Neural cell (in vitro differentiated cells): ENCODE measurements at regions not wholly inside any gene's neighbourhood (a gene's known extent, or its start where the extent isn't known, plus 50 kb on each side); places are given as distances from the start of the nearest gene placed in this dataset.

ENCODE experiments used
- H2AFZ ChIP-seq: fragments of 200-600, 300-800 bp; sonication (generic), shearing (Covaris generic); 2 replicates; pipeline ENCODE4 v1.6.0; 2014; ENCODE audit warnings: low read depth, mild to moderate bottlenecking, antibody characterized with exemption, low read length, moderate library complexity
- H3F3A ChIP-seq: fragments of 200-600 bp; shearing (Covaris generic); 2 replicates; pipeline ENCODE4 v1.6.1; 2016; ENCODE audit warnings: mild to moderate bottlenecking, moderate library complexity, mixed read lengths, antibody characterized with exemption, low read length; ENCODE audit not compliant: insufficient read depth, poor library complexity, severe bottlenecking
- H3K27ac ChIP-seq: fragments of 200-600, 300-800 bp; sonication (generic), shearing (Covaris generic); 2 replicates; pipeline ENCODE4 v1.5.1; 2014; ENCODE audit warnings: mild to moderate bottlenecking, low read length, moderate library complexity
- H3K27me3 ChIP-seq: fragments of 300-800, 200-600 bp; sonication (generic), shearing (Covaris generic); 2 replicates; pipeline ENCODE4 v1.6.0; 2014; ENCODE audit warnings: mild to moderate bottlenecking, low read depth, low read length, moderate library complexity; ENCODE audit not compliant: insufficient read depth
- H3K36me3 ChIP-seq: fragments of 300-800, 200-600 bp; sonication (generic), shearing (Covaris generic); 2 replicates; pipeline ENCODE4 v1.5.1; 2014; ENCODE audit warnings: mild to moderate bottlenecking, antibody characterized with exemption, low read length, moderate library complexity; ENCODE audit not compliant: insufficient read depth
- H3K4me2 ChIP-seq: fragments of 300-800, 200-600 bp; sonication (generic), shearing (Covaris generic); 2 replicates; pipeline ENCODE4 v1.6.0; 2014; ENCODE audit warnings: mild to moderate bottlenecking, low read length
- H3K4me3 ChIP-seq: fragments of 300-800, 200-600 bp; sonication (generic), shearing (Covaris generic); 2 replicates; pipeline ENCODE4 v1.5.1; 2014; ENCODE audit warnings: mild to moderate bottlenecking, low read length, moderate library complexity
- H3K79me2 ChIP-seq: fragments of 200-600 bp; shearing (Covaris generic); replicated peaks from 2 replicates; pipeline ENCODE4 v1.6.0; 2014; ENCODE audit warnings: mild to moderate bottlenecking, low read length, moderate library complexity; ENCODE audit not compliant: insufficient read depth
- H3K9ac ChIP-seq: fragments of 300-800, 200-600 bp; sonication (generic), shearing (Covaris generic); 2 replicates; pipeline ENCODE4 v1.6.1; 2016; ENCODE audit warnings: mild to moderate bottlenecking, low read length, mixed read lengths
- H3K9me2 ChIP-seq: fragments of 200-600 bp; shearing (Covaris generic); 2 replicates; pipeline ENCODE4 v1.6.1; 2016; ENCODE audit warnings: mild to moderate bottlenecking, low read length, mixed read lengths; ENCODE audit not compliant: insufficient read depth
- H3K9me3 ChIP-seq: fragments of 200-600, 300-800 bp; sonication (generic), shearing (Covaris generic); 2 replicates; pipeline ENCODE4 v1.6.1; 2016; ENCODE audit warnings: mild to moderate bottlenecking, mixed run types, low read length, moderate library complexity, mixed read lengths
- H4K20me1 ChIP-seq: fragments of 200-600 bp; shearing (Covaris generic); 2 replicates; pipeline ENCODE4 v1.6.1; 2016; ENCODE audit warnings: mild to moderate bottlenecking, mixed run types; ENCODE audit not compliant: insufficient read depth
- EP300 ChIP-seq: fragments of 450-650 bp; conservative IDR thresholded peaks from 2 replicates; pipeline ENCODE4 v1.6.1; 2014; ENCODE audit warnings: antibody characterized with exemption, mild to moderate bottlenecking, moderate library complexity; ENCODE audit not compliant: poor library complexity, severe bottlenecking
- EZH2 ChIP-seq: fragments of 200-600, 300-800 bp; shearing (Covaris generic), sonication (generic); IDR thresholded peaks from 2 replicates; pipeline ENCODE4 v1.6.1; 2014; ENCODE audit warnings: antibody characterized with exemption, low read length, borderline replicate concordance, mild to moderate bottlenecking; ENCODE audit not compliant: insufficient read depth, poor library complexity, severe bottlenecking
- MXI1 ChIP-seq: fragments of 450-650 bp; conservative IDR thresholded peaks from 2 replicates; pipeline ENCODE4 v1.6.1; 2014; ENCODE audit warnings: antibody characterized with exemption, mild to moderate bottlenecking; ENCODE audit not compliant: poor library complexity, severe bottlenecking
- POLR2AphosphoS5 ChIP-seq: IDR thresholded peaks from 2 replicates; pipeline ENCODE4 v1.6.1; 2012
- RAD21 ChIP-seq: fragments of 450-650 bp; conservative IDR thresholded peaks from 2 replicates; pipeline ENCODE4 v1.6.1; 2014; ENCODE audit warnings: antibody characterized with exemption, mild to moderate bottlenecking, moderate library complexity
- SMC3 ChIP-seq: fragments of 450-650 bp; conservative IDR thresholded peaks from 2 replicates; pipeline ENCODE4 v1.6.1; 2014; ENCODE audit warnings: antibody characterized with exemption, mild to moderate bottlenecking, moderate library complexity; ENCODE audit not compliant: poor library complexity
- TAF1 ChIP-seq: IDR thresholded peaks from 2 replicates; pipeline ENCODE4 v1.6.1; 2012; ENCODE audit warnings: low read depth
- TF ChIP-seq, protein P1 (sequence below): fragments of 450-650 bp; IDR thresholded peaks from 2 replicates; pipeline ENCODE4 v1.5.1; 2014; ENCODE audit warnings: antibody characterized with exemption, mild to moderate bottlenecking, moderate library complexity; ENCODE audit not compliant: poor library complexity, severe bottlenecking
- TF ChIP-seq, protein P2 (sequence below): IDR thresholded peaks from 2 replicates; pipeline ENCODE4 v1.6.1; 2012; ENCODE audit warnings: borderline replicate concordance

DNA sequence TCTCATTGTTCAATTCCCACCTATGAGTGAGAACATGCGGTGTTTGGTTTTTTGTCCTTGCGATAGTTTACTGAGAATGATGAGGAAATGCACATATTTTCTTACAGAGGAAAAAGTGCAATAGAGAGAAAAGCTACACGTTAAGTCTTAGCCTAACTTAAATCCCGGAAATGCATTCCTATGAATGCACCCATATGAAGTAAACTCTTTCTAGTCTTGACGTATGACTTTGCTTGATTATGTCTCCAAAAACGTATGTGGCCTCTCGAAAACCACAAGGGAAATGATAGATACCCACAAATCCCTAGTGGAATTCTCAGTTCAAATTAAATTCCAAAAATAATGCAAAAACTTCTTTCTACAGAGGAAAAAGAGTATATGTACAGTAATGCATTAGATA, 90.7 kb upstream of the SASH1 start:
- Histone ChIP-seq H3K27me3 (no peaks in the 10 kb centered on the region), H3F3A (peaks cover 9% of the 10 kb centered on the region), H3K9ac (no peak overlapping the region), H3K4me2 (no peak overlapping the region), H3K4me3 (no peak overlapping the region), H3K36me3 (no peaks in the 10 kb centered on the region), H3K9me2 (no peaks in the 10 kb centered on the region), H4K20me1 (no peaks in the 10 kb centered on the region), H3K9me3 (no peaks in the 10 kb centered on the region), H3K27ac (no peak overlapping the region), H2AFZ (no peak overlapping the region), H3K79me2 (no peaks in the 10 kb centered on the region)
- TF ChIP-seq POLR2AphosphoS5 (no peak), TAF1 (no peak), RAD21 (no peak), EZH2 (no peak), EP300 (no peak), SMC3 (no peak), MXI1 (no peak)
- TF ChIP-seq, protein P1, sequence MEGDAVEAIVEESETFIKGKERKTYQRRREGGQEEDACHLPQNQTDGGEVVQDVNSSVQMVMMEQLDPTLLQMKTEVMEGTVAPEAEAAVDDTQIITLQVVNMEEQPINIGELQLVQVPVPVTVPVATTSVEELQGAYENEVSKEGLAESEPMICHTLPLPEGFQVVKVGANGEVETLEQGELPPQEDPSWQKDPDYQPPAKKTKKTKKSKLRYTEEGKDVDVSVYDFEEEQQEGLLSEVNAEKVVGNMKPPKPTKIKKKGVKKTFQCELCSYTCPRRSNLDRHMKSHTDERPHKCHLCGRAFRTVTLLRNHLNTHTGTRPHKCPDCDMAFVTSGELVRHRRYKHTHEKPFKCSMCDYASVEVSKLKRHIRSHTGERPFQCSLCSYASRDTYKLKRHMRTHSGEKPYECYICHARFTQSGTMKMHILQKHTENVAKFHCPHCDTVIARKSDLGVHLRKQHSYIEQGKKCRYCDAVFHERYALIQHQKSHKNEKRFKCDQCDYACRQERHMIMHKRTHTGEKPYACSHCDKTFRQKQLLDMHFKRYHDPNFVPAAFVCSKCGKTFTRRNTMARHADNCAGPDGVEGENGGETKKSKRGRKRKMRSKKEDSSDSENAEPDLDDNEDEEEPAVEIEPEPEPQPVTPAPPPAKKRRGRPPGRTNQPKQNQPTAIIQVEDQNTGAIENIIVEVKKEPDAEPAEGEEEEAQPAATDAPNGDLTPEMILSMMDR: no peak
- TF ChIP-seq, protein P2, sequence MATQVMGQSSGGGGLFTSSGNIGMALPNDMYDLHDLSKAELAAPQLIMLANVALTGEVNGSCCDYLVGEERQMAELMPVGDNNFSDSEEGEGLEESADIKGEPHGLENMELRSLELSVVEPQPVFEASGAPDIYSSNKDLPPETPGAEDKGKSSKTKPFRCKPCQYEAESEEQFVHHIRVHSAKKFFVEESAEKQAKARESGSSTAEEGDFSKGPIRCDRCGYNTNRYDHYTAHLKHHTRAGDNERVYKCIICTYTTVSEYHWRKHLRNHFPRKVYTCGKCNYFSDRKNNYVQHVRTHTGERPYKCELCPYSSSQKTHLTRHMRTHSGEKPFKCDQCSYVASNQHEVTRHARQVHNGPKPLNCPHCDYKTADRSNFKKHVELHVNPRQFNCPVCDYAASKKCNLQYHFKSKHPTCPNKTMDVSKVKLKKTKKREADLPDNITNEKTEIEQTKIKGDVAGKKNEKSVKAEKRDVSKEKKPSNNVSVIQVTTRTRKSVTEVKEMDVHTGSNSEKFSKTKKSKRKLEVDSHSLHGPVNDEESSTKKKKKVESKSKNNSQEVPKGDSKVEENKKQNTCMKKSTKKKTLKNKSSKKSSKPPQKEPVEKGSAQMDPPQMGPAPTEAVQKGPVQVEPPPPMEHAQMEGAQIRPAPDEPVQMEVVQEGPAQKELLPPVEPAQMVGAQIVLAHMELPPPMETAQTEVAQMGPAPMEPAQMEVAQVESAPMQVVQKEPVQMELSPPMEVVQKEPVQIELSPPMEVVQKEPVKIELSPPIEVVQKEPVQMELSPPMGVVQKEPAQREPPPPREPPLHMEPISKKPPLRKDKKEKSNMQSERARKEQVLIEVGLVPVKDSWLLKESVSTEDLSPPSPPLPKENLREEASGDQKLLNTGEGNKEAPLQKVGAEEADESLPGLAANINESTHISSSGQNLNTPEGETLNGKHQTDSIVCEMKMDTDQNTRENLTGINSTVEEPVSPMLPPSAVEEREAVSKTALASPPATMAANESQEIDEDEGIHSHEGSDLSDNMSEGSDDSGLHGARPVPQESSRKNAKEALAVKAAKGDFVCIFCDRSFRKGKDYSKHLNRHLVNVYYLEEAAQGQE: no peak

DNA sequence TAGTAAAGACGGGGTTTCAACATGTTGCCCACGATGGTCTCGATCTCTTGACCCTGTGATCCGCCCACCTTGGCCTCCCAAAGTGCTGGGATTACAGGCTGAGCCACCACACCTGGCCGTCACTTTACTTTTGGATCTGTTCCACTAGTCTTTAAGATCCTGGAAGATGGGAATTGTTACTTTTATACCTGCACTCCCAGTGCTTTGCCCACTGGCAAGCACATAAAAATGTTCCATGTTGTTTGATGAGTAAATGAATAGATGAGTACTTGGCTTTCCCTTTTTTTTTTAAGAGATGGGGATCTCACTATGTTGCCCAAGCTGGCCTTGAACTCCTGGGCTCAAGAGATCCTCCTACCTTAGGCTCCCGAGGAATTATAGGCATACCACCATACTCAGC, 84.8 kb upstream of the SASH1 start:
- H3K9me3 ChIP-seq: no peaks in the 10 kb centered on the region
- H3K36me3 ChIP-seq: no peaks in the 10 kb centered on the region
- no peaks in the 10 kb centered on the region for H3K27me3 ChIP-seq
- no peaks in the 10 kb centered on the region for H4K20me1 ChIP-seq
- H3K4me3 ChIP-seq: no peak overlapping the region
- no peak overlapping the region for H3K27ac ChIP-seq
- H2AFZ ChIP-seq: no peak overlapping the region
- no peak overlapping the region for H3K4me2 ChIP-seq
- TF ChIP-seq EP300: no peak
- TF ChIP-seq POLR2AphosphoS5: no peak
- TF ChIP-seq, protein P2: no peak
- no peak for TF ChIP-seq RAD21
- TF ChIP-seq, protein P1: no peak
- no peak for TF ChIP-seq EZH2
- TF ChIP-seq TAF1: no peak
- TF ChIP-seq SMC3: no peak
- no peak for TF ChIP-seq MXI1
- H3K79me2 ChIP-seq: no peaks in the 10 kb centered on the region
- no peak overlapping the region for H3K9ac ChIP-seq
- no peaks in the 10 kb centered on the region for H3F3A ChIP-seq
- no peaks in the 10 kb centered on the region for H3K9me2 ChIP-seq
